ENCODE measurements at regions not wholly inside any gene's neighbourhood (a gene's known extent, or its start where the extent isn't known, plus 50 kb on each side); places are given as distances from the start of the nearest gene placed in this dataset.

GRCh38 chr6:102340311-102340710, 946.8 kb downstream of the GRIK2 start:
- no peak for FAIRE-seq
- no peaks in the 10 kb centered on the region for H3K36me3 ChIP-seq (ENCODE audit: control insufficient read depth in 2 of 3, insufficient read depth in 3 of 3, low read length in 3 of 3)
- intact Hi-C loops (cut with DNase I), result no loop called here

GRCh38 chr6:102333736-102334135, 940.2 kb downstream of the GRIK2 start:
- no peak overlapping the region for H3K27ac ChIP-seq (ENCODE audit: low read depth in 2 of 2, low read length in 2 of 2)
- no peaks in the 10 kb centered on the region for H3K27me3 ChIP-seq (ENCODE audit: control insufficient read depth, insufficient read depth, low read length)
- no peaks in the 10 kb centered on the region for H3K36me3 ChIP-seq (ENCODE audit: control insufficient read depth in 2 of 3, insufficient read depth in 3 of 3, low read length in 3 of 3)
- TF ChIP-seq CTCF (IDR thresholded peaks at IDR 0.05; ENCODE audit: borderline replicate concordance, extremely low read depth, insufficient read depth), result no peak
- no peaks in the 10 kb centered on the region for H3K9me3 ChIP-seq (ENCODE audit: control insufficient read depth in 2 of 3, insufficient read depth in 1 of 3, low read length in 3 of 3)
- FAIRE-seq (no peak), DNase-seq (peak in 1 of 5 donors; percentile 37)
- no peak overlapping the region for H3K4me3 ChIP-seq (ENCODE audit: low read length in 3 of 3)
- intact Hi-C loops (cut with DNase I), result no loop called here
- no peaks in the 10 kb centered on the region for H3K4me1 ChIP-seq (ENCODE audit: control insufficient read depth in 2 of 3, insufficient read depth in 2 of 3, low read depth in 1 of 3, low read length in 3 of 3)
- H3K9ac ChIP-seq (ENCODE audit: low read length in 3 of 3), result no peak overlapping the region

More at GRCh38 chr6:102340311-102340710, 946.8 kb downstream of the GRIK2 start:
- Histone ChIP-seq H3K9me3 (ENCODE audit: control insufficient read depth in 2 of 3, insufficient read depth in 1 of 3, low read length in 3 of 3) (no peaks in the 10 kb centered on the region), H3K27ac (ENCODE audit: low read depth in 2 of 2, low read length in 2 of 2) (no peak overlapping the region), H3K4me3 (ENCODE audit: low read length in 3 of 3) (no peak overlapping the region), H3K27me3 (ENCODE audit: control insufficient read depth, insufficient read depth, low read length) (no peaks in the 10 kb centered on the region), H3K9ac (ENCODE audit: low read length in 3 of 3) (no peak overlapping the region), H3K4me1 (ENCODE audit: control insufficient read depth in 2 of 3, insufficient read depth in 2 of 3, low read depth in 1 of 3, low read length in 3 of 3) (no peaks in the 10 kb centered on the region)
- no peak for DNase-seq
- no peak for TF ChIP-seq CTCF (IDR thresholded peaks at IDR 0.05; ENCODE audit: borderline replicate concordance, extremely low read depth, insufficient read depth)

GRCh38 chr6:102327697-102328225, 934.3 kb downstream of the GRIK2 start:
- Histone ChIP-seq H3K4me1 (ENCODE audit: control insufficient read depth in 2 of 3, insufficient read depth in 2 of 3, low read depth in 1 of 3, low read length in 3 of 3) (no peaks in the 10 kb centered on the region), H3K36me3 (ENCODE audit: control insufficient read depth in 2 of 3, insufficient read depth in 3 of 3, low read length in 3 of 3) (no peaks in the 10 kb centered on the region), H3K27ac (ENCODE audit: low read depth in 2 of 2, low read length in 2 of 2) (no peak overlapping the region), H3K9ac (ENCODE audit: low read length in 3 of 3) (no peak overlapping the region), H3K27me3 (ENCODE audit: control insufficient read depth, insufficient read depth, low read length) (no peaks in the 10 kb centered on the region), H3K9me3 (ENCODE audit: control insufficient read depth in 2 of 3, insufficient read depth in 1 of 3, low read length in 3 of 3) (no peaks in the 10 kb centered on the region), H3K4me3 (ENCODE audit: low read length in 3 of 3) (no peak overlapping the region)
- peak in 1 of 5 donors; percentile 13 for DNase-seq
- intact Hi-C loops (cut with DNase I), result no loop called here
- FAIRE-seq, result no peak
- no peak for TF ChIP-seq CTCF (IDR thresholded peaks at IDR 0.05; ENCODE audit: borderline replicate concordance, extremely low read depth, insufficient read depth)

GRCh38 chr6:102313699-102314098, 920.2 kb downstream of the GRIK2 start:
- intact Hi-C loops (cut with DNase I), result no loop called here
- Histone ChIP-seq H3K27ac (ENCODE audit: low read depth in 2 of 2, low read length in 2 of 2) (no peak overlapping the region), H3K9me3 (ENCODE audit: control insufficient read depth in 2 of 3, insufficient read depth in 1 of 3, low read length in 3 of 3) (no peaks in the 10 kb centered on the region), H3K4me3 (ENCODE audit: low read length in 3 of 3) (no peak overlapping the region), H3K4me1 (ENCODE audit: control insufficient read depth in 2 of 3, insufficient read depth in 2 of 3, low read depth in 1 of 3, low read length in 3 of 3) (no peaks in the 10 kb centered on the region), H3K27me3 (ENCODE audit: control insufficient read depth, insufficient read depth, low read length) (no peaks in the 10 kb centered on the region), H3K36me3 (ENCODE audit: control insufficient read depth in 2 of 3, insufficient read depth in 3 of 3, low read length in 3 of 3) (no peaks in the 10 kb centered on the region), H3K9ac (ENCODE audit: low read length in 3 of 3) (no peak overlapping the region)
- DNase-seq (no peak), FAIRE-seq (no peak)
- no peak for TF ChIP-seq CTCF (IDR thresholded peaks at IDR 0.05; ENCODE audit: borderline replicate concordance, extremely low read depth, insufficient read depth)
